Embryonic facial prominence (tissue), 1 donor: ENCODE measurements at regions not wholly inside any gene's neighbourhood (a gene's known extent, or its start where the extent isn't known, plus 50 kb on each side); places are given as distances from the start of the nearest gene placed in this dataset.

Source experiments
- DNase-seq: peaks from one replicate; pipeline ENCODE4 v3.0.0-alpha.2; 2016; ENCODE audit errors: extremely low spot score

DNA sequence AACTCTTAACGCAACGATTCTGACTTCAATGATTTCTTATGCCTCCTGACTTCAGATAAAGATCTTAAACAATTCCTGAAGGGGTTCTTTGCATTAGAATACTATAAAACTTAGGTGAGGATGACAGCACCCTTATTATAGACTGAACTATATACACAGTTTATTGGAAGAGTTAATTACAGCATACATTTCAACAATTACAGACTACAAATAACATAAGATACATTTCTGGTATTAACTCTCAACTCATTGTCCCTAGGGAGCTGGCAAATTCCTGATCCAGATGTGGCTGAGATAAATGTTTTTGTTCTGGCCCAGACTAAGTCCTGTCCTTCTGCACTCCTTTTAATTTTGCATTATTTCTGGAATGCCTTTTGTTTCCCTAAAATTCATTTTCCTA lies 155.5 kb upstream of the TMC3 start:
- DNase-seq: no peak

DNA sequence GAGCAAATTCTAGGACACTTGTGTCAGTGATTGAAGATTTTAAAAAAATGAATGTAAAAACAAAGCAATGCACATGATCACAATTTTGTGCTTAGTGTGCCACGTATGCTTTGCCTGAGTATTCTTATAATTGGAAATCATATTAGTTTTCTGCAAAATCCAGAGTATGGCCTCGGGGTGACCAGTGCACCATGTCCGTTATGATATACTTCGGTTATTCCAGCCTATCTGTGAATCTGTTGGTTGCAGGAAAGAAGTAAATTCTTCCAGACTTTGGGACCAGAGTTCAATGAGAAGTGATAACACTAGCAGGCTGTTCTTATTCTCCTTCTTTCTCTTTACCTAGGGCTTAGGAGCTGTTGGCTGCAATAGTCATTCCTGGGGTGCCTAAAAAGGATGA lies 152.0 kb upstream of the TMC3 start:
- DNase-seq: no peak

DNA sequence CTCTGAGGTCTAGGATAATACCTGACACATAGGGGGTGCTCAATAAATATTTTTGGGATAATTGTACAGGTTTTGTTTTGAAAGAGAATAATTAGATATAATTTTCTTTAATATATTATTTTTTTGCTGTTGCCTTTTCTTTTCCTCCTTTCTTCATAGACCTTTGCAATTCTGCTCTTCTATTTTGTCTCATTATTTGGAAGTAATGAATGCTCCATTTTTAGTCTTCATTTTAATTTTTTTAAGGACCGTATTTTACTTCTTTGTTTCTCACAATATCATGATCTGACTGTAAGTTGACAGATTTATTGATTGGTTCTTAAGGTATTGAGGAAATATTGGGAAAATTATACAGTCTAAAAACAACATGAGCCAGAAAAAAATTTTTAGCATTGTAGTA lies 150.5 kb upstream of the TMC3 start:
- no peak for DNase-seq

DNA sequence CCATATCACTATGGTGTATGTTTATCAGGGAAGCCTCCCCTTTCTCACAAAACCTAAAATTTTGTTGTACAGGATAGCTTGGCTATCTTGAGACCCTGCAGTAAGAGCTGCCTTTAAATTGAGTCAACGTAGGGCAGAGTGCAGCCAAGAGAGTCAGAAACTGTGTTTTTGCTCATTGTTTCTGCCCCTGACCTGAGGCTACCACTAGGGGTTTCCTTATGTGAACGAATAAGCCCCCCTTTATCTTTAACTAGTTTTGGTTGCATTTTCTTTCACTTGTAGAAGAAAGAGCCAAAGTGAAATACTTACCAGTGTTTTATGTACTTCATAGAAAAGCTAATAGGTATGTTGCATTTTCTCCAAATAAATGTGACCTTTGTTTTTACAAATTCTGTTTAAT lies 149.9 kb upstream of the TMC3 start:
- DNase-seq: no peak

DNA sequence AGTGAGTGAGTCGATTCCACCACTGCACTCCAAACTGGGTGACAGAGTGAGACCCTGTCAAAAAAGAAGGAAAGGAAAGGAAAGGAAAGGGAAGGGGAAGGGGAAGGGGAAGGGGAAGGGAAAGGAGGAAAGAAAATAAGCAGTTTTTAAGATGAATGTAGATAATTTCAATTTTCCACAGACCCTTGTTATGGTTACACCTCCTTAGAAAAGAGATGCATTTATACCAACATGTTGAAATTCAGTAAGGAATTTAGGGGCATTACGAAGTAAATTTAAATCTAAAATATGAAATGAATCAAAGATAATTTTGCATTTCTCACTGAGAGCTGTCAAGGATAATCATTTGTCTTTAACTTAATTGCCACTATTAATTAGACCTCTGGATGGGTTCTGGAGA lies 146.5 kb upstream of the TMC3 start:
- DNase-seq: no peak

DNA sequence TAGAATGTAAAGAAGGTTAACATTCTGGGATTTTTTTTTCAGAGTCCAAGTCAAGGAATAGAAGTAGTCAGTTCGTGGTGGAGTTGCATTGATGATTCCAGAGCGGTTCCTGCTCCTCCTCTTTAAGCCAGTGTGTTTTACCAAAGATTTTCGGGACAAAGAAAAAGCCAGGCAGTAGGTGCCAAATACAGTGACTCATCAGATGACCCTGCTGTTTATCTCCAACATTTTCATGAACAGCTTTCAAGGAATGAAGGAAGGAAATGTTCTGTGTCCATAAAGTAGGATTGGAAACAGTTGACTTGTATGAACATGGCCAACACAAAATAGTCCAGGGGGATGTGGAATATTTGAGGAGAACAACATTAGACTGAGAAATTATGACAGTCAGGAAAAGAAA lies 142.4 kb upstream of the TMC3 start:
- DNase-seq: no peak

DNA sequence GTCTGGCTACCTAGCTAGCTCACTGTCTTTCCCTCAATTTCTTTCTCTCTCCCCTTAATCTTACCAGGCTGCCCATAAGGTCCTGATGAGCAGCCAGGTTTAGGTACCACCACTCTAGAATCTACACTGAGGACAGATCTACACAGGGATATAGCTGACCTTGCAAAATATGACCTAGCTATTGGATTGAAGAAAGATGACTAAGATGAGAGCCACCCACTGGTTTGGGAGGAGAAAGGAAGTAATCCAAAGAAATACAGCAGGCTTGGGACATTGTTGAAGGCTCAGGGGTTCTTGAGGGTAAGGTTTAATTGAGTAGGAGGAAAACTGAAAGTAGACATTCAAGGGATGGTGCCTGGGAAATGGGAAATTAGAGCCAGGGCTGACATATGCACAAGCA lies 142.0 kb upstream of the TMC3 start:
- no peak for DNase-seq

DNA sequence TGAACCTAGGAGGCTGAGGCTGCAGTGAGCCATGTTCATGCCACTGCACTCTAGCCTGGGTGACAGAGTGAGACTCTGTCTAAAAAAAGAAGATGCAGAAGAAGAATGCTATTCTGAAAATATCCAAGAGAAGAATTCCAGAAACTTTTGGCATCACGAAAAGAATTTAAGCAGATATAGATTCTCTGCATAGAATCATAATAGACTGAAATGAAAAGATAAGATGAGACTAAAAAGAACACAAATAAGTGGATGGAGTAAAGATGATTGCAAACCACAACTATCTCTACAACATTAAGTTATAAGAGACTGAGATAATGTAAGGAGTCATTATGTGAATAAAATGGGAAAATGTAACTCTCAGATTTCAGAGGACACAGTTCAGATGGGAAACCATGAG lies 140.7 kb upstream of the TMC3 start:
- DNase-seq: no peak

DNA sequence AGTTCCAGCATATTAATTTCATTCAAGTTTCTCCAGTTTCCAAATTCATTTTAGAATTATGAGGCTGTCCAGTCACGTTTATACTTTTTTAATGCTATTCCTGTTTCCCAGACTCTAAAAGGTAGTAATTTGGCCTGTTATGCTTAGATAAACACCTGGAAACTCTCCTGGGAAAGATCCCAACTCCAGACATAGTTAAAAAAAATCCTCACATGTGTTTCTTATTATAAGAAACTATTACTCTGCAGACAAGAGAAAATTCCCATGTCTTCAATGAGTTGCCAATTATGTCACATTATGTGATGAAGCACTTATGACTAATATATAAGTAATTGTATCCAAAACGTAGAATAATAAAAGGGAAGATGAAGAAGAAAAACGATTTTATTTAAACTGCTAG lies 137.1 kb upstream of the TMC3 start:
- no peak for DNase-seq

DNA sequence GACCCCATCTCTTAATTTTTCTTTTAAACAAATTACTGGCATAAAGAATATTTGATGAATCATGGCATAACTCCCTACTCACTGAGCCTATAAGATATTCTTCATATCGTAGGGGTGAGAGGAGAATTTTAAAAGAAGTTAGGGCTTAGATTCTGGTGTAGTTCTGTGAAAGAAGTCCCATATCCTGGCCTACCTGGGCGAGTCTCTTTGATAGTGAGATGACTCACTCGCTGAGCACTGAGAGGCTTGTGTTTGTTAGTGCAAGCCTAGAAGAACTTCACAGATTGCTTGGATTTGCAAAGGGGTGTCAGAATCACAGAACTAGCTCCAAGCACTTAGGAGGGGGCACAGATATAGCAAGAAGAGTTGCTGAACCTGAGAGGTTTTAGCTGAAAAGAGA lies 133.8 kb upstream of the TMC3 start:
- DNase-seq: no peak

DNA sequence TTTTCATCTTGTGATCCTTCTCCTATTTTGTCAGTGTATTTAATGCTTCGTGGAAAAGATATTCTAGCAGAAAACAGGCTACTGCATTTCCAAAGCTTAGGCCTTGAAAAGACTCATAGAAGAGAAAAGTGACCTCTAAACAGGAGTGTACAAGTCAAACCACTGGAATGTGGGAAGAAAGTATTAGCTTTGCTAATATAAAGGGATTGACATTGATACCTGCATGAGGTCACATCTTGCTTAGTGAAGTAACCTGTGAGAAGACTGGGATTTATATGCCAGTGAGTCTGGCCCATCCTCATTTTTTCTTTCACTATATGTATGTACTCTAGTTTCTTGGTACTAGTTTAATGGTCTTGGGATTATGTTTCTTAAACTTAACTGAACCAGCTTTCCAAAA lies 132.9 kb upstream of the TMC3 start:
- DNase-seq: no peak

DNA sequence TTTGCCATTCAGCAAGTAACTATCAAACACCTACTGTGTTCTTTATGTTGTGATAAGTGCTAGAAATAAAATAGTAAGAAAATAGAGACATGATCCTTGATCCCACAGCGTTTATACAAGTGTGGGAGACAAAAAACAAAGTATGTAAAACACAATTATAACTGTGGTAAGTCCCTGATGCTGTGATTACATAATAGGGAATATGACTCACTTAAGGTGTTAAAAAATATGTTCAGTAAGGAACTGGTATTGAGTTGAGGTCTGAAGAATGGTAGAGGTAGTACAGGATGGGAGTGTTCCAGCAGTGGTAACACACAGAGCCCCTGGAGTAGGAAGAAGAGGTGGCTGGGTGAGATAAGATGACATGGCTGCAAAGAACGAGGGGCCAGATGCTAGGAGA lies 132.1 kb upstream of the TMC3 start:
- no peak for DNase-seq

DNA sequence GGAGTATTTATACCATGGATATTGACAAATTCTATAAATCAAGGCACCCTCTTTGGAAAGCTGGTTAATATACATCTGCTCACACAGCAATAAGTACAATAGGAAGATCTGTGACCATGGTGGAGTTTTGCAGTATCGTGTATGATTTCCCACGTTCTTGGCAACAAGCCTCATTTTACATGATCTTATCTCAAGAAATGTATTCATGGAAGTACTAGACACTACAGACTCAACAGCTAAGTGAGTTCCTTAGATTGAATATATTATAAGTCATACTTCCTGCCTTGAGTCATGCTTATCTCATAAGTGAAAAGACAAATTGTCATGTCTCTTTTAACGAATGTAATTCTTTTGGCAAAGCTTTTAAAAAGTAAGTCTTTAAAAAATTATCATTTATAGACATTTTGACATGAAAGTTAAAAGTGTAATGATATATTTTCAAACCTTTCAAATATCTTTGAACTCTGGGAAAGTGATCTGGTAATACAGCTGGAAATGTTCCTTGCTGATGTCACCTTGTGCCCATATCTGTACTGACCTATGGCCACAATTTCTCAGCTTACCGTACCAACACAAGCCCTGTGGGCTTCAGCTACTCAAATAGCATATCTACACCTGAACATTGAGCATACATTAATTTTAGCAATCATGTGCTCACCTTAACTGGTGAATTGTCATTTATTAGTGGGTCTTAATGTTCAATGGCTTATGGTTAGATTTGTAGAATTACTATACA lies 130.3 kb upstream of the TMC3 start:
- DNase-seq: no peak

DNA sequence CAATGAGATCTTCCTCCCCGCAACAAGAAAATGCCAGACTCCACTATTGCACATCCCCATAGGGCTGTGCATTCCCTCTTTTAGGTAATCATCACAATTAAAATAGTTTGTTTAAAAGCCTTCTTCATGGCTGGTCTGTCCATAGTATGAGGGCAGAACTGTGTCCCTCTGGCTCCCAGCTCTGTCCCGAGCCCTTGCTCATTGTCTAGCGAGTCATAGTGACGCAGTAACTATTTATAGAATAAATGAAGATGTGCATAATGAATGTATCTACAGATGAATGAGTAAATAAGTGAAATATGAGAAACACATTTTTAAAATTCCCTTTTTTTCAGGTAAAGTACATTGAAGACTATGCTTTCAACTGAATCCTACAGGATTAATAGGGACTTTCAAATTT lies 128.4 kb upstream of the TMC3 start:
- DNase-seq: no peak

DNA sequence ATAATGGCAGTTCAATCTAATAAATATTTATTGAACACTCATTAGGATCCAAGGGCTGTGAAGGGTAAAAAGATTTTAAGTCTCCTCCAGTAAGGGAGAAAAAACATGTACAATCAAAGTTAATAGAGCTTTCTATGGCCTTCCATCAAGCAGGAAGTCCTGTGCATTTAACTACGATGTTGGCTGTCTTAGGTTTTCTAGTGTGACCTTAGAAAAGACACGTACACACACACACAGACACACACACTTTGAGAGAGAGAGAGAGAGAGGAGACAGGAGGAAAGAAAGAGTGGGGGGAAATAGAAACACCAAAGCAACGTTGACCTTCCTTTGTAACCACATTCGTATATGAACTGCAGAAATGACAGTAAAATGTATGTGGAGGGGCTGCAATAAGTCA lies 126.1 kb upstream of the TMC3 start:
- DNase-seq: no peak

DNA sequence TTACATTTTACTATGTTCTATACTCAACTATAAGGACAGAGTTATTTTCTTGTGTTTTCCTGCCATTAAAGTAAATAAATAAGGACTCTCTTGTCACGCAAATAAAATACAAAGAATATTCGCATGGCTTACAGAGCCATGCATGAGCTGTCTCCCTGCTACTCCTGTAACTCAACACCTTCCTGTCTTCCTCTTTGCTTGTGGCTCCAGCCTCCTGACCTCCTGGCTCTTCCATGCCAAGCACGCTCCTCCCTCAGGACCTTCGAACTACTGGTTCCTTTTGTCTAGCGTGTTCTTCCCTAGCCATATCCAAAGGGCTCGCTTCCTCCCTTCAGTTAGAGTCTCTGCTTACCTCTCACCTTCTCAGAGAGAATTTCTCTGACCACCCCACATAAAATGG lies 124.3 kb upstream of the TMC3 start:
- no peak for DNase-seq

DNA sequence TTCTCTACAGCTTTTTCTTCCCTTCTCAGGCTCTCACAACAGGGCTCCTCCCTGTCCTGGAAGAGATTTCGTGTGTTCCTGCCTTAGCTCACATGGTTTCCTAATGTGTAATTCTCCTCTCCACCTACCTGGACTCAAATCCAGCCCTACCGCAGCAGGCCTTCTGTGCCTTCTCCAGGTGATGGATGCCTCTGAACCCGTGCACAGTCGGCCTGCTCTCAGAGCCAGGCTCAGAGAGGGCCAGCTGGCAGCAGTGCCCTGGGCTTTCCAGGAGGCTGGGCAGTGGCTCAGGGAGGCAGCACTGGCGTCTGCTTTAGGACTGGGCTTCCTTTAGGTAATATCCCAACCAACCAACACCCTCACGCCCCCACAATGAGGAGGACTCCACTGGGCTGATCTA lies 123.2 kb upstream of the TMC3 start:
- no peak for DNase-seq

DNA sequence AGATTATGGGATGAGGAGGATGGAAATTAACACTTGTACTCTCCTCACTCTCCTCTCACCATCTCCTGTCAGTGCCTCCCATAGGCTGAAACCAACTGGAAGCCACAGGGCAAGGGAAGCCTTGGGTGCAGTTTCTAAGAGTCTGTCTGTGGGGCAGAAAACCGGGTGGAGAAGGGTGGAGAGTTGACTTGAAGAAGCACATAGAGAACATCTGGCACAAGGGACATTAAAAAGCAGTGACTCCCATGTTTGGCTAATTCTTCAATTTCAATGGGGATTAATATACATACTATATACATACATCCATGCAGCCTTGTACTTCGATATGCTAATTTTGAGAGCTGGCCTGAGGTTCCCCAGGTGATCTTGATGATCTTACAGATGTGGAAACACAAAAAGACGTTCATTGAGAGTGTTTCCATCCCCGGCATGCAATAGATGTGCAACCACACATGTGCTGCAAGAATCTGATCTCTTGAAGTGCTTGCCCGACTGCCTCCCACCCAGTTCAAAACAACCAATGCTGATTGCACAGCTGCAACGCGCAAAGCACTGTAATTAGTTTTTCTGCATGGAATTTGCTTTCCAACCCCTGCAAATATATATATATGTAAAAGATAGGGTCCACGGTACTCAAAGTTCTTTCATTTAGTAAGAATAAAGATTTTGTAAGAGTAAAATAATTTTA lies 121.9 kb upstream of the TMC3 start:
- DNase-seq: no peak

DNA sequence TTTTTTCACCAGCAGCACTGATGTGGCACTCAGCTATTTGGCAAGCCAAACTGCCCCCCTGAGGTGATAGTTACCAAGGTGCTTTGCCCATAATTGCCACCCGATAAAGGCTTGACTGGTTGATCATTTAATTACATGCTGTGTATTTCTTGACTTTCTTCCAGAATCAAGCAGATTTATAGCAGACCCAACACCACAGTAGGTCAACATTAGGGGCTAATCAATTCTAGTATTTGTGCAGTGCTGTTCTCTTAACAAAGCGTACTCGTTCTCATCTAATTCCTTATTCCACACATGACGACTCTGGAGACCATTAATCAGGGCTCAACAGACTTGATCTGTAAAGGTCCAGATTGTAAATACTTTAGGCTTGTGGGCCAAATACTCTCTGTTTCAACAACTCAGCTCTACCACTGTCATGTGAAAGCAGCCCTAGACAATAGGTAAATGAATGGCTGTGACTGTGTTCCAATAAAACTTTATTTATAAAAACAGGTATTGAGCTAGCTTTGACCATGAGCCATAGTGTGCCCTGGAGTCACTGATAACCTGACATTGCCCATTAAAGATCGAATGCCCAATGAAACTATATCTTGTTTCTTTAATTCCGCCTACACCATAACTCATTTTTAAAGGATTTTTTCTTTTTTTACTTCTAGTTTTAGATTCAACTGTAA lies 119.1 kb upstream of the TMC3 start:
- DNase-seq: no peak

DNA sequence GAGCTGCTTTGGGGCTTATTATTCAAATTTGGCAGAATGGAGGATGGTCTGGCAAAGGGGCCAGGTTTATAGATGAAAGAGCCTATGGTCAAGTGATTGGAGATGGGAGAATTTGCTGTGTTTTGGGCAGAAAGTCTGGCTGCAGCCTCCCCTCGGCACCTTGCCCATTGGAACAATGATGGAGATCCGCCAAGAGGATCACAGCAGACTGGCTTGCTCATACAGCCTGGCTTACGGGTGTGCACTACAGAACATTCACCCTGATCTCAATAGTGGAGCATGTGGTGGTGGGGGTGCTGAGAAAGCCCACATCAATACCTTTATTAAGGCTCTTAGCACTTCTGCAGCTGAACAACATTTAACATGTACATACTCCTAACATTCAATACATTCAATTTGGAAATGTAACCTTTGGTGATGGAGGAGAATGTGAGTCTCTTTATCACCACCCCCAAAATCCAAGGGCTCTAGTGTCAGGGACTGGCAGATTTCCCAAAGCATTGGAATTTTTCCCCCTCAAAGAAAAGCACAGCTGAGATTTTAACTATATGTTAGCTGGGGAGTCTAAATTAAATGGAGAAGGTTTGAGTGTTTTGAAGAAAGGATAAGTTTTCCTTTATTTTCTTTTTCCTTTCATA lies 118.4 kb upstream of the TMC3 start:
- peak; percentile 8 for DNase-seq

DNA sequence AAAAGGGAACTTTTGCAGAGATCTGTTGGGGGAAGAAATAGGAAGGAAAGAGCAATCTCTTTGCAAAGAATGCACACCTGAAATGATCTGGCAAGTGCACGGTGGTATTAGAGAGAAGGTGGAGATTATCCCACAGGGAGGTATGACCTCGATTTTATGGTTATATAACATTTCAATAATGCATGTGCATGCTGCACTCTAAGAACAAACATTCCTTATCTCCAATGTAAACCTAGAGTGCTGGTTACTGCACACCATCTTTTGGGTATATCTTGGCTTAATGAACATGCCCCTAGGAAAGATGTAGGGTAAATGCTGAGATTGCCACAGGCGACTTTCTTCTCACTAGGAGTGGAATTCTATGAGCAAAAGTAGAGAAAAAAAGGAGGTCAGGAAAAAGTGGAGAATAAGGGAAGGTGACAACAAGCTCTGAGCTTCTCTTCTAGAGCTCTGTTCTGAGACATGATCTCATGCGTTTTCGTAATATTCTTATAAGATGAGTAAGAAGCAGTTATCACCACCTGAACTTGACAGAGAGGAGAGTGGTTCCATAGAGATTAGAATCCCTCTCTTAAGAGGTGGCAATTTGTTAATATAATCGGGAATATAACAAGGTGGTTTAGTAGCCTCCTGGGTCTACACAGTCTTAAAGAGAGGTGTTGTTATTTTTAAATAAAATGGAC lies 117.5 kb upstream of the TMC3 start:
- DNase-seq: no peak

DNA sequence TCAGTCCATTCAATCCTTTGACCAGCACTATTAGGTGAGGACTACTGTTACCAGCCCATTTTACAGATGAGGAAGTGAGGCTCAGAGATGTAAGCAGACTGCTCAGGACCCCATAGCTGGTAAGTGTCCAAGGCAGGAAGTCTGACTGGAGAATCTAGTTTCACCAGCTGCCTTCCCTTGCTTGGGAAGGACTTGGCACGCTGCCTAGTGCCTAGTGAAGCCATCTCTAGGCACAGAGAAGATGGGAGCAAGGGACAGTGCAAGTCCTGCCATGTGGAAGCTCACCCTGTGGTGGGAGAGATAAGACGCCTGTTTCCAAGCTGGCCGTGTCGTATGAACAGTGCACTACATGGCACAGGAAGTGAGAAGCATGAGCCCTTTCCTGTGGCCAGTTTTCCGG lies 111.8 kb upstream of the TMC3 start:
- DNase-seq: no peak
